Hepatocyte (in vitro differentiated cells): ENCODE measurements at regions not wholly inside any gene's neighbourhood (a gene's known extent, or its start where the extent isn't known, plus 50 kb on each side); places are given as distances from the start of the nearest gene placed in this dataset.

Experiments used
- DNase-seq: peaks from one replicate; pipeline ENCODE4 v3.0.0-alpha.2; 2016; ENCODE audit warnings: low spot score
- H2AFZ ChIP-seq: fragments of 200-600 bp; sonication (generic); 2 replicates; pipeline ENCODE4 v1.6.0; 2016; ENCODE audit warnings: antibody characterized with exemption, mild to moderate bottlenecking
- H3K27ac ChIP-seq: fragments of 200-600 bp; sonication (generic); 2 replicates; pipeline ENCODE4 v1.5.1; 2016; ENCODE audit warnings: mild to moderate bottlenecking
- H3K27me3 ChIP-seq: fragments of 200-600 bp; sonication (generic); 2 replicates; pipeline ENCODE4 v1.6.1; 2016
- H3K36me3 ChIP-seq: fragments of 200-600 bp; sonication (generic); replicated peaks from 2 replicates; pipeline ENCODE4 v1.5.1; 2016; ENCODE audit warnings: low read depth; ENCODE audit not compliant: insufficient read depth
- H3K4me1 ChIP-seq: fragments of 200-600 bp; sonication (generic); 2 replicates; pipeline ENCODE4 v1.5.1; 2016; ENCODE audit warnings: mild to moderate bottlenecking, moderate library complexity; ENCODE audit not compliant: insufficient read depth
- H3K4me2 ChIP-seq: fragments of 200-600 bp; sonication (generic); 2 replicates; pipeline ENCODE4 v1.6.0; 2016
- H3K4me3 ChIP-seq: fragments of 200-600 bp; sonication (generic); 2 replicates; pipeline ENCODE4 v1.5.1; 2016; ENCODE audit warnings: mild to moderate bottlenecking
- H3K79me2 ChIP-seq: fragments of 200-600 bp; sonication (generic); 2 replicates; pipeline ENCODE4 v1.6.0; 2017; ENCODE audit warnings: mild to moderate bottlenecking
- H3K9me2 ChIP-seq: fragments of 200-600 bp; sonication (generic); replicated peaks from 2 replicates; pipeline ENCODE4 v1.6.0; 2017; ENCODE audit warnings: mild to moderate bottlenecking; ENCODE audit not compliant: insufficient read depth
- H3K9me3 ChIP-seq: fragments of 200-600 bp; sonication (generic); 2 replicates; pipeline ENCODE4 v1.5.1; 2016; ENCODE audit warnings: low read depth, mild to moderate bottlenecking
- H4K20me1 ChIP-seq: fragments of 200-600 bp; sonication (generic); 2 replicates; pipeline ENCODE4 v1.6.0; 2016; ENCODE audit warnings: mild to moderate bottlenecking; ENCODE audit not compliant: insufficient read depth, poor library complexity, severe bottlenecking
- EZH2 ChIP-seq: fragments of 200-600 bp; sonication (generic); IDR thresholded peaks from 2 replicates; pipeline ENCODE4 v1.6.1; 2016; ENCODE audit warnings: antibody characterized with exemption, mild to moderate bottlenecking, borderline replicate concordance
- EZH2phosphoT487 ChIP-seq: fragments of 200-600 bp; sonication (generic); IDR thresholded peaks from one replicate; pipeline ENCODE4 v1.6.1; 2018; ENCODE audit warnings: antibody characterized with exemption, mild to moderate bottlenecking, low read depth, moderate library complexity; ENCODE audit not compliant: unreplicated experiment, severe bottlenecking
- WGBS: methylation state at CpG from one replicate; pipeline ENCODE4 v1.1.6; 2016; ENCODE audit warnings: low lambda C conversion rate; ENCODE audit errors: missing lambda C conversion rate; 5-methylcytosine and 5-hydroxymethylcytosine counted together
- TF ChIP-seq, protein P1 (sequence below): fragments of 200-600 bp; sonication (generic); IDR thresholded peaks from 2 replicates; pipeline ENCODE4 v1.5.1; 2016; ENCODE audit warnings: antibody characterized with exemption, mild to moderate bottlenecking; ENCODE audit not compliant: poor library complexity

- H3K27ac ChIP-seq, result no peak overlapping the region
- no peaks in the 10 kb centered on the region for H3K9me3 ChIP-seq
- H3K79me2 ChIP-seq, result no peaks in the 10 kb centered on the region
Measured at GRCh38 chr2:33967103-33967502, 368.0 kb upstream of the FAM98A start.

DNA sequence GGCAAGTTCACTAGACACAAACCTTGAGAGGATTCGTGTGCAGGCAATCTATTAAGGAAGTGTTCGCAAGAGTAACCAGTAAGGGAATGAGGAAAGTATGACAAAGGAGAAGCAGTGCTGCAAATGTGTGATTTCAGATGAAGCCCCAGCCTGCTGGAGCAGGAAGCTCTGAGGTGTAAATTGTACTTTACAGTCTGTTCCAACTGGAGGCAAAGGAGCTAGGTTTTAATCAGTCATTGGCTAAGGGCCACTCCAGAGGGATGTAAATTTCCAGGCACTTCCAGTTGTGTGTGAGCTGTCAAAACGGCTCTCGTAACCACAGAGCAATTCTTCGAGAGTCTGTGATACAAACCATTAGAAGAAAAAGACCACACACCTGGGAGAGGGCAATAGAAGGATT, 359.5 kb upstream of the FAM98A start:
- Histone ChIP-seq H3K9me2 (no peaks in the 10 kb centered on the region), H3K79me2 (no peaks in the 10 kb centered on the region), H3K27ac (no peak overlapping the region), H3K36me3 (no peaks in the 10 kb centered on the region), H3K27me3 (no peaks in the 10 kb centered on the region), H3K4me2 (no peak overlapping the region), H3K9me3 (no peaks in the 10 kb centered on the region), H3K4me3 (no peak overlapping the region), H4K20me1 (no peaks in the 10 kb centered on the region), H2AFZ (no peak overlapping the region), H3K4me1 (no peaks in the 10 kb centered on the region)
- no peak for DNase-seq
- WGBS, result 60% methylated on average over 5 of the region's 5 CpGs
- TF ChIP-seq EZH2 (no peak), EZH2phosphoT487 (no peak)
- TF ChIP-seq, protein P1, sequence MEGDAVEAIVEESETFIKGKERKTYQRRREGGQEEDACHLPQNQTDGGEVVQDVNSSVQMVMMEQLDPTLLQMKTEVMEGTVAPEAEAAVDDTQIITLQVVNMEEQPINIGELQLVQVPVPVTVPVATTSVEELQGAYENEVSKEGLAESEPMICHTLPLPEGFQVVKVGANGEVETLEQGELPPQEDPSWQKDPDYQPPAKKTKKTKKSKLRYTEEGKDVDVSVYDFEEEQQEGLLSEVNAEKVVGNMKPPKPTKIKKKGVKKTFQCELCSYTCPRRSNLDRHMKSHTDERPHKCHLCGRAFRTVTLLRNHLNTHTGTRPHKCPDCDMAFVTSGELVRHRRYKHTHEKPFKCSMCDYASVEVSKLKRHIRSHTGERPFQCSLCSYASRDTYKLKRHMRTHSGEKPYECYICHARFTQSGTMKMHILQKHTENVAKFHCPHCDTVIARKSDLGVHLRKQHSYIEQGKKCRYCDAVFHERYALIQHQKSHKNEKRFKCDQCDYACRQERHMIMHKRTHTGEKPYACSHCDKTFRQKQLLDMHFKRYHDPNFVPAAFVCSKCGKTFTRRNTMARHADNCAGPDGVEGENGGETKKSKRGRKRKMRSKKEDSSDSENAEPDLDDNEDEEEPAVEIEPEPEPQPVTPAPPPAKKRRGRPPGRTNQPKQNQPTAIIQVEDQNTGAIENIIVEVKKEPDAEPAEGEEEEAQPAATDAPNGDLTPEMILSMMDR, result no peak

More at GRCh38 chr2:33967103-33967502, 368.0 kb upstream of the FAM98A start:
- Histone ChIP-seq H4K20me1 (no peaks in the 10 kb centered on the region), H3K27me3 (no peaks in the 10 kb centered on the region), H2AFZ (no peak overlapping the region), H3K4me3 (no peak overlapping the region), H3K4me1 (no peaks in the 10 kb centered on the region), H3K4me2 (no peak overlapping the region), H3K9me2 (no peaks in the 10 kb centered on the region), H3K36me3 (no peaks in the 10 kb centered on the region)
- no peak for DNase-seq
- TF ChIP-seq EZH2phosphoT487 (no peak), EZH2 (no peak)
- TF ChIP-seq, protein P1, result no peak
- WGBS, result 94% methylated on average over 4 of the region's 4 CpGs

- DNase-seq, result no peak
- Histone ChIP-seq H3K27ac (no peak overlapping the region), H3K9me3 (no peaks in the 10 kb centered on the region), H4K20me1 (no peaks in the 10 kb centered on the region), H3K79me2 (no peaks in the 10 kb centered on the region), H3K36me3 (no peaks in the 10 kb centered on the region), H3K4me1 (no peaks in the 10 kb centered on the region), H3K4me3 (no peak overlapping the region), H2AFZ (no peak overlapping the region), H3K27me3 (no peaks in the 10 kb centered on the region), H3K9me2 (no peaks in the 10 kb centered on the region), H3K4me2 (no peak overlapping the region)
- TF ChIP-seq, protein P1, result no peak
- TF ChIP-seq EZH2, result no peak
- TF ChIP-seq EZH2phosphoT487, result no peak
Measured at GRCh38 chr2:33949371-33949770, 350.3 kb upstream of the FAM98A start.

DNA sequence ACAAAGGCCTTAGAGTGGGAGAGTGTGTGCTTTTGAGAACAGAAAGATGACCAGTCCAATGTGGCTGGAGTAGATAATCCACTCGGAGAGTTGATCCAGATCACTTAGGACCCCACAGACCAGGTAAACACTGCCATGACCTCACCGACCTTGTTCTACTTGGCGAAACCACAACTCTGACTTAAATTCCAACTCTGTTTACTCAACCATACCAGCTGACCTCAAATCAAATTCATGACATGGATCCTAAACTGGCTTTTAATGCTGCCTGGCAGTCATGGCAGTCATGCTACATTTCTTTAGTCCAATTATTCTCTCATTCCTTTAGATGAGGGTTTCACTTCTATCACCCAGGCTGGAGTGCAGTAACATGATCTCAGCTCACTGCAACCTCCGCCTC, 347.1 kb upstream of the FAM98A start:
- Histone ChIP-seq H2AFZ (no peak overlapping the region), H3K27ac (no peak overlapping the region), H3K27me3 (no peaks in the 10 kb centered on the region), H3K79me2 (no peaks in the 10 kb centered on the region), H4K20me1 (no peaks in the 10 kb centered on the region), H3K4me1 (no peaks in the 10 kb centered on the region), H3K9me3 (no peaks in the 10 kb centered on the region), H3K4me3 (no peak overlapping the region), H3K9me2 (no peaks in the 10 kb centered on the region), H3K4me2 (no peak overlapping the region), H3K36me3 (no peaks in the 10 kb centered on the region)
- TF ChIP-seq EZH2phosphoT487 (no peak), EZH2 (no peak)
- TF ChIP-seq, protein P1, result no peak
- WGBS, result 62% methylated on average over 4 of the region's 4 CpGs
- DNase-seq, result no peak
